ENCODE measurements at regions not wholly inside any gene's neighbourhood (a gene's known extent, or its start where the extent isn't known, plus 50 kb on each side); places are given as distances from the start of the nearest gene placed in this dataset.

DNA sequence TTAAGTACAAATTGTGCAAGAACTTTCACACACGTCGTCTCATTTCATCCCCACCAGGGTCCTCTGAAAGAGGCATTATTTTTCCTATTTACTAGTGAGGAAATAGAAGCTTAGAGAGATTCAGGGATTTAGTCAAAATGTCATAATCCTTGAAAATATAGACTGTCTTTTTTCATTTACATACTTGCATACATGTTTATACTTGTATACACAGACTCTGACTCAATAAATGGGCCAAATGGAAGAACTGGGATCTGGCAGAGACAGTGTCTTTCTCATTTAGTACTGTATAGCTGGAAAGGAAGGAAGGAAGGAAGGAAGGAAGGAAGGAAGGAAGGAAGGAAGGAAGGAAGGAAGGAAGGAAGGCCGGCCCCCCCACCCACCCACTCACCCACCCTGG lies 357.7 kb upstream of the SOX5 start:
- Mint-ChIP-seq H3K27me3 (ENCODE audit: insufficient read depth, low read depth) (no peaks in the 10 kb centered on the region), H3K36me3 (peaks cover 7% of the 10 kb centered on the region), H3K27ac (no peak overlapping the region), H3K4me3 (no peak overlapping the region), H3K9me3 (no peaks in the 10 kb centered on the region), H3K4me1 (no peaks in the 10 kb centered on the region)
- Histone ChIP-seq H3K4me1 (peaks cover 12% of the 10 kb centered on the region), H3F3A (ENCODE audit: low read depth) (no peaks in the 10 kb centered on the region), H3K27me3 (no peaks in the 10 kb centered on the region), H3K9me3 (ENCODE audit: low read depth) (no peaks in the 10 kb centered on the region), H3K9ac (no peak overlapping the region), H3K27ac (no peak overlapping the region), H3K4me3 (no peak overlapping the region), H3K4me2 (no peak overlapping the region), H3K79me2 (ENCODE audit: low read depth) (no peaks in the 10 kb centered on the region), H3K36me3 (no peaks in the 10 kb centered on the region), H2AFZ (replicated peaks) (no peak overlapping the region), H4K20me1 (ENCODE audit: low read depth) (no peaks in the 10 kb centered on the region)
- TF ChIP-seq, protein P1, sequence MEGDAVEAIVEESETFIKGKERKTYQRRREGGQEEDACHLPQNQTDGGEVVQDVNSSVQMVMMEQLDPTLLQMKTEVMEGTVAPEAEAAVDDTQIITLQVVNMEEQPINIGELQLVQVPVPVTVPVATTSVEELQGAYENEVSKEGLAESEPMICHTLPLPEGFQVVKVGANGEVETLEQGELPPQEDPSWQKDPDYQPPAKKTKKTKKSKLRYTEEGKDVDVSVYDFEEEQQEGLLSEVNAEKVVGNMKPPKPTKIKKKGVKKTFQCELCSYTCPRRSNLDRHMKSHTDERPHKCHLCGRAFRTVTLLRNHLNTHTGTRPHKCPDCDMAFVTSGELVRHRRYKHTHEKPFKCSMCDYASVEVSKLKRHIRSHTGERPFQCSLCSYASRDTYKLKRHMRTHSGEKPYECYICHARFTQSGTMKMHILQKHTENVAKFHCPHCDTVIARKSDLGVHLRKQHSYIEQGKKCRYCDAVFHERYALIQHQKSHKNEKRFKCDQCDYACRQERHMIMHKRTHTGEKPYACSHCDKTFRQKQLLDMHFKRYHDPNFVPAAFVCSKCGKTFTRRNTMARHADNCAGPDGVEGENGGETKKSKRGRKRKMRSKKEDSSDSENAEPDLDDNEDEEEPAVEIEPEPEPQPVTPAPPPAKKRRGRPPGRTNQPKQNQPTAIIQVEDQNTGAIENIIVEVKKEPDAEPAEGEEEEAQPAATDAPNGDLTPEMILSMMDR (IDR thresholded peaks at IDR 0.05) = no peak
- TF ChIP-seq EZH2 (IDR thresholded peaks at IDR 0.05) (no peak), EZH2phosphoT487 (IDR thresholded peaks at IDR 0.05) (no peak)
- DNase-seq (ENCODE audit: low spot score) = no peak

DNA sequence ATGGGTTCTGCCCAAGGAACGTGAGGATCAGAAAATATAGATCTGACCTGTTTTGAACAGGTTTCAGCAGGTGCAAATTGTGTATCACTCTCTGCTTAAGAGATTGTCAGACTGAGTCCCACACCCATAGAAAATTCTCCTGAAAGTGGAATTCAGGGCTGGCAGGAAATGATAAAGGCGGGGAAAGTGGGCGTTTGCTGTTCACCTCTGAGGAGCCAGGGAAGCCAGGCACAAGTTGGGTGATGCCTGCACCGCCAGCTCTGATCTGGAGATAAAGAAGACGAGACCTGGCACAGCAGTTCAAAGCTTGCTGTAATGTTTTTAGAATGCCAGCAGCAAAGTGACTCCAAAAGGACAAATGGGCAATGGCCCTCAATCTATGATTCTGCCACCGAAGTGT lies 356.5 kb upstream of the SOX5 start:
- no peaks in the 10 kb centered on the region for H3K27me3 ChIP-seq
- no peaks in the 10 kb centered on the region for H4K20me1 ChIP-seq (ENCODE audit: low read depth)
- H2AFZ ChIP-seq (replicated peaks) = no peak overlapping the region
- H3K9ac ChIP-seq = no peak overlapping the region
- no peaks in the 10 kb centered on the region for H3F3A ChIP-seq (ENCODE audit: low read depth)
- H3K4me3 Mint-ChIP-seq = no peak overlapping the region
- H3K27me3 Mint-ChIP-seq (ENCODE audit: insufficient read depth, low read depth) = no peaks in the 10 kb centered on the region
- no peaks in the 10 kb centered on the region for H3K9me3 Mint-ChIP-seq
- no peaks in the 10 kb centered on the region for H3K4me1 Mint-ChIP-seq
- TF ChIP-seq EZH2 (IDR thresholded peaks at IDR 0.05) (no peak), EZH2phosphoT487 (IDR thresholded peaks at IDR 0.05) (no peak)
- TF ChIP-seq, protein P1 (IDR thresholded peaks at IDR 0.05) = no peak
- H3K36me3 Mint-ChIP-seq = peaks cover 7% of the 10 kb centered on the region
- no peak overlapping the region for H3K27ac Mint-ChIP-seq
- no peak overlapping the region for H3K4me3 ChIP-seq
- H3K9me3 ChIP-seq (ENCODE audit: low read depth) = no peaks in the 10 kb centered on the region
- peaks cover 12% of the 10 kb centered on the region for H3K4me1 ChIP-seq
- H3K4me2 ChIP-seq = no peak overlapping the region
- no peaks in the 10 kb centered on the region for H3K36me3 ChIP-seq
- no peak overlapping the region for H3K27ac ChIP-seq
- no peaks in the 10 kb centered on the region for H3K79me2 ChIP-seq (ENCODE audit: low read depth)
- no peak for DNase-seq (ENCODE audit: low spot score)

DNA sequence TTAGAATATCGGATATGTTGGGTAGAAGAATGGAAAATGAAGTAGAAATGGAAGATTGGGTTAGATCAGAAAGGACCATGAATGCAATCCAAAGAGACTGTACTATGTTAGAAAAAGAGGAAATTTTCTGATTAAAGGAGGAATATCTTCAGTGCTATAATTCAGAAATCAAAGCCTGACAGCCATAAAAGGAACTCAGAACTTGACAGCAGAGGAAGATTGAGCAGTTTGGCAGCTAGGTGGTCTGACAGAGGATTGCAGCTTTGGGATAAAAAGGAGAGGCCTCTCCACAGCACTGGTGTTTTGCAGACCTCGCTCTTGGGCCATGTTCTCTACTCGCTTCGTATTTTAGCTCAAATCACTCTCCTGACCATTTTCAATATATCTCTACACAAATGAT lies 354.8 kb upstream of the SOX5 start:
- no peak overlapping the region for H3K9ac ChIP-seq
- no peak overlapping the region for H2AFZ ChIP-seq (replicated peaks)
- H3F3A ChIP-seq (ENCODE audit: low read depth) = no peaks in the 10 kb centered on the region
- peaks cover 5% of the 10 kb centered on the region for H3K4me1 ChIP-seq
- H3K9me3 ChIP-seq (ENCODE audit: low read depth) = no peaks in the 10 kb centered on the region
- H3K27me3 Mint-ChIP-seq (ENCODE audit: insufficient read depth, low read depth) = no peaks in the 10 kb centered on the region
- no peaks in the 10 kb centered on the region for H3K79me2 ChIP-seq (ENCODE audit: low read depth)
- H3K9me3 Mint-ChIP-seq = no peaks in the 10 kb centered on the region
- H3K4me3 Mint-ChIP-seq = no peak overlapping the region
- no peak overlapping the region for H3K4me3 ChIP-seq
- H4K20me1 ChIP-seq (ENCODE audit: low read depth) = no peaks in the 10 kb centered on the region
- no peaks in the 10 kb centered on the region for H3K4me1 Mint-ChIP-seq
- DNase-seq (ENCODE audit: low spot score) = no peak
- H3K27ac Mint-ChIP-seq = no peak overlapping the region
- H3K27ac ChIP-seq = no peak overlapping the region
- no peak overlapping the region for H3K4me2 ChIP-seq
- no peaks in the 10 kb centered on the region for H3K36me3 ChIP-seq
- H3K36me3 Mint-ChIP-seq = peaks cover 7% of the 10 kb centered on the region
- no peaks in the 10 kb centered on the region for H3K27me3 ChIP-seq
- TF ChIP-seq EZH2 (IDR thresholded peaks at IDR 0.05) = no peak

DNA sequence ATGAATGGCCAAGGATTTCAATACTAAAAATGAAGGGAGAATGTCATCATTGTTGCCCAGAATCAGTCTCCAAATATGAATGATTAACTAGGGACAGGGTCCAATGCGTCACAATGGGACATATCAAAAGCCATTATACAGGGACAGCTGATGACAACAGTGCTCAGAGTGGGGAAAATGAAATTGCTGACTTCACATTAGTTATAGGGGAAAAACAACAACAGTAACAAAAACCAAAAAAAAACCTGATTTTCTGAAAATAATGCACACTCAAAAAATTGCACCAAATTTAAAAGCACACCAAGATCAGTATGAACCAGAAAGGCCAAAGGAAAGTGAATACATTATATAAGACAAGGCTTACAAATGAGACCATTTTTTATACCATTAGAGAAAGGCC lies 353.2 kb upstream of the SOX5 start:
- H3K27ac Mint-ChIP-seq = no peak overlapping the region
- no peaks in the 10 kb centered on the region for H3K36me3 ChIP-seq
- H3K4me2 ChIP-seq = no peak overlapping the region
- H3K4me3 ChIP-seq = no peak overlapping the region
- H3K9me3 ChIP-seq (ENCODE audit: low read depth) = no peaks in the 10 kb centered on the region
- H3K27me3 ChIP-seq = no peaks in the 10 kb centered on the region
- TF ChIP-seq EZH2 (IDR thresholded peaks at IDR 0.05) = no peak
- TF ChIP-seq, protein P1 (IDR thresholded peaks at IDR 0.05) = no peak
- TF ChIP-seq EZH2phosphoT487 (IDR thresholded peaks at IDR 0.05) = no peak
- H3K4me3 Mint-ChIP-seq = no peak overlapping the region
- H3K27ac ChIP-seq = no peak overlapping the region
- no peaks in the 10 kb centered on the region for H3K9me3 Mint-ChIP-seq
- no peak overlapping the region for H3K9ac ChIP-seq
- no peaks in the 10 kb centered on the region for H3F3A ChIP-seq (ENCODE audit: low read depth)
- no peaks in the 10 kb centered on the region for H4K20me1 ChIP-seq (ENCODE audit: low read depth)
- H2AFZ ChIP-seq (replicated peaks) = no peak overlapping the region
- H3K4me1 Mint-ChIP-seq = no peaks in the 10 kb centered on the region
- no peaks in the 10 kb centered on the region for H3K79me2 ChIP-seq (ENCODE audit: low read depth)
- H3K27me3 Mint-ChIP-seq (ENCODE audit: insufficient read depth, low read depth) = no peaks in the 10 kb centered on the region
- DNase-seq (ENCODE audit: low spot score) = no peak
- H3K4me1 ChIP-seq = peaks cover 4% of the 10 kb centered on the region
- peaks cover 7% of the 10 kb centered on the region for H3K36me3 Mint-ChIP-seq

All from neural progenitor cell (in vitro differentiated cells).